GM18867 (cell line): ENCODE measurements at regions not wholly inside any gene's neighbourhood (a gene's known extent, or its start where the extent isn't known, plus 50 kb on each side); places are given as distances from the start of the nearest gene placed in this dataset.

Experiments
- ATAC-seq: cut with Tn5 transposase; IDR thresholded peaks from one replicate; pipeline ENCODE4 v1.9.1; 2021; ENCODE audit warnings: mild to moderate bottlenecking, moderate library complexity; ENCODE audit not compliant: unreplicated experiment

GRCh38 chr4:173859091-173859713 is 329.2 kb upstream of the HAND2 start:
- ATAC-seq, result no peak

GRCh38 chr4:173858471-173858870 is 328.4 kb upstream of the HAND2 start:
- no peak for ATAC-seq

- no peak for ATAC-seq
Measured at GRCh38 chr4:173857828-173858227, 327.8 kb upstream of the HAND2 start.

- no peak for ATAC-seq
Measured at GRCh38 chr4:173855015-173855414, 325.0 kb upstream of the HAND2 start.

GRCh38 chr4:173852775-173853174 is 322.7 kb upstream of the HAND2 start:
- no peak for ATAC-seq

- no peak for ATAC-seq
Measured at GRCh38 chr4:173845580-173845979, 315.6 kb upstream of the HAND2 start.

- ATAC-seq, result no peak
Measured at GRCh38 chr4:173839865-173840264, 309.8 kb upstream of the HAND2 start.

- no peak for ATAC-seq
Measured at GRCh38 chr4:173837517-173837916, 307.5 kb upstream of the HAND2 start.

GRCh38 chr4:173835903-173836302 is 305.9 kb upstream of the HAND2 start:
- no peak for ATAC-seq

GRCh38 chr4:173834151-173834550 is 304.1 kb upstream of the HAND2 start:
- no peak for ATAC-seq

- ATAC-seq, result no peak
Measured at GRCh38 chr4:173829565-173829964, 299.5 kb upstream of the HAND2 start.

- no peak for ATAC-seq
Measured at GRCh38 chr4:173827707-173828106, 297.7 kb upstream of the HAND2 start.

- ATAC-seq, result no peak
Measured at GRCh38 chr4:173821876-173822275, 291.8 kb upstream of the HAND2 start.

- no peak for ATAC-seq
Measured at GRCh38 chr4:173821036-173821435, 291.0 kb upstream of the HAND2 start.

GRCh38 chr4:173807347-173807746 is 277.3 kb upstream of the HAND2 start:
- no peak for ATAC-seq

- ATAC-seq, result no peak
Measured at GRCh38 chr4:173805884-173806283, 275.9 kb upstream of the HAND2 start.

GRCh38 chr4:173802662-173803022 is 272.6 kb upstream of the HAND2 start:
- ATAC-seq, result no peak

- no peak for ATAC-seq
Measured at GRCh38 chr4:173801876-173802661, 272.0 kb upstream of the HAND2 start.

- ATAC-seq, result no peak
Measured at GRCh38 chr4:173801361-173801760, 271.3 kb upstream of the HAND2 start.

GRCh38 chr4:173797296-173797695 is 267.3 kb upstream of the HAND2 start:
- no peak for ATAC-seq

GRCh38 chr4:173794662-173795061 is 264.6 kb upstream of the HAND2 start:
- ATAC-seq, result no peak

- no peak for ATAC-seq
Measured at GRCh38 chr4:173793937-173794510, 264.0 kb upstream of the HAND2 start.
